WI38 (cell line): ENCODE measurements at regions not wholly inside any gene's neighbourhood (a gene's known extent, or its start where the extent isn't known, plus 50 kb on each side); places are given as distances from the start of the nearest gene placed in this dataset.

ENCODE experiments used
- H3K4me3 ChIP-seq: 2 replicates; pipeline ENCODE4 v1.5.1; 2011; ENCODE audit warnings: low read depth, mild to moderate bottlenecking, control low read depth, low read length
- TF ChIP-seq, protein P1 (sequence below): IDR thresholded peaks from 2 replicates; pipeline ENCODE4 v1.5.1; 2012; ENCODE audit warnings: low read depth, mild to moderate bottlenecking, control low read depth, low read length

DNA sequence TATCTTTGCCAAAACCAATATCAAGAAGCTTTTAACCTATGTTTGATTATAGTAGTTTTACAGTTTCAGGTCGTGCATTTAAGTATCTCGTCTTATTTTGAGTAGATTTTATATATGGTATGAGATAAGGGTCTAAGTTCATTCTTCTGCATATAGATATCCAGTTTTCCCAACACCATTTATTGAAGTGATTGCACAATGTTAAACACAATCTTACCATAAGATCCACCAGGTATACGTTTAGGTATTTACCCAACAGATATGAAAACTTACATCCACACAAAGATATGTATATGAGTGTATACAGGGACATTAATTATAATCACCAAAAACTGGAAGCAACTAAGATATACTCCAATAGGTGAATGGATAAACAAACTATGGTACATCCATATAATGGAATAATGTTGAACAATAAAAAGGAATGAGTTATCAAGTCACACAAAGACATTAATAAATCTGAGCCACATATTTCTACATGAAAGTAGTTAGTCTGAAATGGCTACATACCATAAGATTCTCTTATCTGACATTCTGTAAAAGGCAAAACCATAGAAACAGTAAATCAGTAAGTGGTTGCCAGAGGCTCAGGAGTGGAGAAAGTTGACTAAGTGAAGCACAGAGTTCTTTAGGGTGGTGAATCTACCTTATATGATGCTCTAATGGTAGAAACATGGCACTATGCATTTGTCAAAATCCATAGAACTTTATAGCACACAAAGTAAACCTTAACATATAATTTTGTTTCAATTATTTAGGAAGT, 222.6 kb downstream of the NUAK1 start:
- no peak overlapping the region for H3K4me3 ChIP-seq
- TF ChIP-seq, protein P1, sequence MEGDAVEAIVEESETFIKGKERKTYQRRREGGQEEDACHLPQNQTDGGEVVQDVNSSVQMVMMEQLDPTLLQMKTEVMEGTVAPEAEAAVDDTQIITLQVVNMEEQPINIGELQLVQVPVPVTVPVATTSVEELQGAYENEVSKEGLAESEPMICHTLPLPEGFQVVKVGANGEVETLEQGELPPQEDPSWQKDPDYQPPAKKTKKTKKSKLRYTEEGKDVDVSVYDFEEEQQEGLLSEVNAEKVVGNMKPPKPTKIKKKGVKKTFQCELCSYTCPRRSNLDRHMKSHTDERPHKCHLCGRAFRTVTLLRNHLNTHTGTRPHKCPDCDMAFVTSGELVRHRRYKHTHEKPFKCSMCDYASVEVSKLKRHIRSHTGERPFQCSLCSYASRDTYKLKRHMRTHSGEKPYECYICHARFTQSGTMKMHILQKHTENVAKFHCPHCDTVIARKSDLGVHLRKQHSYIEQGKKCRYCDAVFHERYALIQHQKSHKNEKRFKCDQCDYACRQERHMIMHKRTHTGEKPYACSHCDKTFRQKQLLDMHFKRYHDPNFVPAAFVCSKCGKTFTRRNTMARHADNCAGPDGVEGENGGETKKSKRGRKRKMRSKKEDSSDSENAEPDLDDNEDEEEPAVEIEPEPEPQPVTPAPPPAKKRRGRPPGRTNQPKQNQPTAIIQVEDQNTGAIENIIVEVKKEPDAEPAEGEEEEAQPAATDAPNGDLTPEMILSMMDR, result no peak

DNA sequence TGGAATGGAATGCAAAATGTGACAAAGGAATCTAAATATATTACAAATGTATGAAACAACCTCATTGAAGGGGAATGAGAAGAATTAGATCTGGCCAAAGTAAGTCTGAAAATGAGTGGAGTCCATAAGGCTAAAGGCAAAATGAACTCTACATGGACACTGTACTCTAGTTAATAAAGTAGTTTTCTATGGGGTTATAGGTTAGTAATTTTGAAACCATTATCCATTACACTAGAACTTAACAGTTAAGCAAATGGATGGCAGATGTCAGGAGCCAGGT, 222.1 kb downstream of the NUAK1 start:
- TF ChIP-seq, protein P1, result no peak

DNA sequence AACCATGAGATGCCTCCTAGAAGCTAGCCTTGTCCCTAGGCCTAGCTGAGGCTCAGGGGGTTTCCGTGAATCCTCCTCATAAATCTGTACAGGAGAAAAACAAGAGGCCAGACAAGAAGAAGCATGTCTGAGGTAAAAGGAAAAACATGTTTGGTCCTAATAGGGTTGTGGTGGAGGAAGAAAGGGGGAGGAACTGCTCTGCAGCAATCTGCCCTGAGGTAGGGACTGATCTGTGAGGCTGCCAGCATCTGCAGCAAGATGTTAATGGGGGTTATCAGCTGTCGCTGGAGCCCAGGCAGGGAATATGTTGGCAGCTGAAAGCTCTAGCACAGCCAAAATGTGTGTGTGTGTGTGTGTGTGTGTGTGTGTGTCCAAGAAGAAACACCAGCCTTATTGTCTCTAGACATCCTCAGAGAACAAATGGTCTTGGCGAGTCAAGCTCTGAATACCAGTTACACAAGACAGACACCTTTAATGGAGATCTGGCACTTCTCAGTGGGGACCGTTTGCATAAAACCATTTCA, 218.5 kb downstream of the NUAK1 start:
- TF ChIP-seq, protein P1, result no peak
- no peak overlapping the region for H3K4me3 ChIP-seq

More for the DNA sequence above, 222.1 kb downstream of the NUAK1 start:
- no peak overlapping the region for H3K4me3 ChIP-seq

DNA sequence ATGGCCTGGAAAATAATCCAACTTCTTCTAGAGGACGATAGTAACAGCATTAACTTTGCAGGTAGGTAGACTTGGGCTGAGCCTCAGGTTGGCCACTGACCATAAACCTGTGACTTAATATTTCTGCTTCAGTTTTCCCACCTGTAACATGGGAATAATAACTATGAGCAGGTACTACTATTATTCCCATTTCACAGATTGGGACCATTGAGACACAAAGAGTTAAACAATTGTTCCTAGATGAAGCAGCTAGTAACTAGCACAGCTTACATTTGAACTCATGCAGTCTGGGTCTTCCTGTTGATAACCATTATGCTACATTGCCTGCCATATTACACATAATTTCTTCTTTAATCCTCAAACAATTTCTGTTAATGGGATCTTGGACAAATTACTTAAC, 217.7 kb downstream of the NUAK1 start:
- TF ChIP-seq, protein P1, result no peak
- H3K4me3 ChIP-seq, result no peak overlapping the region

DNA sequence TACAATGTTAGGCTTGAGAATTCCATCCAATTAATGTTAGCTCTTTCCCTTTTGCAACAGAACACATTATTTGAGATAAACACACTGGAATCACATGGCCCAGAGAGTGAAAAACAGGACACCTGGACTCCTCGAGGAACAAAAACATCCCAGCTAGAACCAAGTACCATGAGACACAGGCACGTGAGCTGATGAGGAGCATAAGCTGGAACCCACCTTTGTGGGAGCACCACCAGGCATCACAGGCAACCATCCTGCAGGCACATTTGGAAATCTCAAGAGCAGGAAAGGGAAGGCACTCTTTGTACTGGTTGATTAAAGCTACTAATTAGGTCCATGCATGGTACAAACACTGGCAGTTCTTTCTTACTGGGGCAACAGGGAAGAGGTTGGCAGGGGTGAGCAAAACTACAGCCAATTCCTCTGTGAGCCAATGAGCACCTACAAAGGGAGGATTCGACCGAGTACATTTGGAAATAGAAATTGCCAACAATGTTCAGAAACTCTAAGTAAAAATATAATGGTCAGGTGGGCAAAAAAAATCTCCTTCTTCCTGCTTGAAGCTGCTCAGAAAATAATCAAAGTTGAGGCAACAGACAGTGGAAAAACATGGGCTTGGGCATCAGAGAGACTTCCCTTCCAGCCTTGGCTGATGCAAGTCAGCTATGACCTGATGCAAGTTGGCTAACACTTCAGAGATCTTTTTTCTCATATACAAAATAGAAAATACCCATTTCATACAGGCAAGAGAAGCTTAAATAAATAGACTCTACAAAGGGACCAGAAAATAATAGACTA, 216.7 kb downstream of the NUAK1 start:
- H3K4me3 ChIP-seq, result no peak overlapping the region
- TF ChIP-seq, protein P1, result no peak

DNA sequence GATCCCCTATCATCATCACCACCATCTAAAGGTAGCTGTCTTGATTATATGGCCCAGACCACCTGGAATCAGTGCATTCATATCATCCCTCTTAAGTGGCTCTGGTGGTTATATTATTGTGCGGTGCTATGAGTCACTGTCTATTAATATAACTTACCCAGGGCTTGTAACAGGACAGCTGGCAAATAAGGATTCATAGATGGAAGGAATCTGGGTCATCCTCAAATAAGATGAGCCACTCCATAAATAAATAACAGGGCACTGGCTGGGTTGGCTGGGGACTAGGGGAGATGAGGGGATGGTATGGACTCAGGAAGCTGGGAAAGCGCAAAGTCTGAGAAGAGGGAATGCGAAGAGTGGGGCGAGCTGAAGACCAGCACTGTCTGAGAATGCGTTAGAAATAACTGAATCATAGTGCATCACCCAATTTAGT, 216.1 kb downstream of the NUAK1 start:
- TF ChIP-seq, protein P1, result no peak
- H3K4me3 ChIP-seq, result no peak overlapping the region
